Glutamatergic neuron (in vitro differentiated cells): ENCODE measurements at regions not wholly inside any gene's neighbourhood (a gene's known extent, or its start where the extent isn't known, plus 50 kb on each side); places are given as distances from the start of the nearest gene placed in this dataset.

ENCODE experiments used
- DNase-seq: peaks from one replicate; pipeline ENCODE4 v3.0.0; 2022
- H3K27ac Mint-ChIP-seq: one replicate; pipeline ENCODE4 v1.8.0; 2020; ENCODE audit warnings: mild to moderate bottlenecking, mixed read lengths, inconsistent platforms; ENCODE audit not compliant: unreplicated experiment
- H3K27me3 Mint-ChIP-seq: one replicate; pipeline ENCODE4 v1.8.0; 2020; ENCODE audit warnings: mild to moderate bottlenecking, moderate library complexity, mixed read lengths, inconsistent platforms; ENCODE audit not compliant: unreplicated experiment
- H3K36me3 Mint-ChIP-seq: one replicate; pipeline ENCODE4 v1.8.0; 2020; ENCODE audit warnings: mild to moderate bottlenecking, mixed read lengths, inconsistent platforms; ENCODE audit not compliant: unreplicated experiment
- H3K4me1 Mint-ChIP-seq: one replicate; pipeline ENCODE4 v1.8.0; 2020; ENCODE audit warnings: mild to moderate bottlenecking, low read depth, mixed read lengths, inconsistent platforms; ENCODE audit not compliant: unreplicated experiment
- H3K4me3 Mint-ChIP-seq: one replicate; pipeline ENCODE4 v1.8.0; 2020; ENCODE audit warnings: mild to moderate bottlenecking, mixed read lengths, inconsistent platforms; ENCODE audit not compliant: unreplicated experiment
- H3K9me3 Mint-ChIP-seq: one replicate; pipeline ENCODE4 v1.8.0; 2020; ENCODE audit warnings: mild to moderate bottlenecking, moderate library complexity, mixed read lengths, inconsistent platforms; ENCODE audit not compliant: unreplicated experiment
- CTCF ChIP-seq: fragments of 200-600 bp; sonication (generic); IDR thresholded peaks from one replicate; pipeline ENCODE4 v1.5.0; 2021; ENCODE audit not compliant: partially characterized antibody, unreplicated experiment

GRCh38 chr1:98260412-98260811 is 339.6 kb upstream of the DPYD start:
- no peak overlapping the region for H3K4me3 Mint-ChIP-seq
- H3K9me3 Mint-ChIP-seq = no peaks in the 10 kb centered on the region
- no peaks in the 10 kb centered on the region for H3K4me1 Mint-ChIP-seq
- DNase-seq = no peak
- TF ChIP-seq CTCF = no peak
- no peak overlapping the region for H3K27ac Mint-ChIP-seq
- H3K27me3 Mint-ChIP-seq = no peaks in the 10 kb centered on the region
- H3K36me3 Mint-ChIP-seq = peaks cover 4% of the 10 kb centered on the region

- H3K27ac Mint-ChIP-seq = no peak overlapping the region
- H3K4me1 Mint-ChIP-seq = no peaks in the 10 kb centered on the region
- DNase-seq = no peak
- TF ChIP-seq CTCF = no peak
- no peaks in the 10 kb centered on the region for H3K9me3 Mint-ChIP-seq
- no peaks in the 10 kb centered on the region for H3K27me3 Mint-ChIP-seq
- H3K4me3 Mint-ChIP-seq = no peak overlapping the region
- peaks cover 4% of the 10 kb centered on the region for H3K36me3 Mint-ChIP-seq
Measured at GRCh38 chr1:98256700-98257099, 335.9 kb upstream of the DPYD start.

GRCh38 chr1:98253145-98253544 is 332.3 kb upstream of the DPYD start:
- H3K9me3 Mint-ChIP-seq = peaks cover 4% of the 10 kb centered on the region
- H3K4me1 Mint-ChIP-seq = no peaks in the 10 kb centered on the region
- H3K36me3 Mint-ChIP-seq = peaks cover 4% of the 10 kb centered on the region
- no peak overlapping the region for H3K27ac Mint-ChIP-seq
- no peak for DNase-seq
- H3K4me3 Mint-ChIP-seq = no peak overlapping the region
- no peak for TF ChIP-seq CTCF
- H3K27me3 Mint-ChIP-seq = no peaks in the 10 kb centered on the region

GRCh38 chr1:98251497-98251896 is 330.7 kb upstream of the DPYD start:
- no peak overlapping the region for H3K4me3 Mint-ChIP-seq
- H3K27ac Mint-ChIP-seq = no peak overlapping the region
- no peaks in the 10 kb centered on the region for H3K27me3 Mint-ChIP-seq
- peaks cover 1% of the 10 kb centered on the region for H3K36me3 Mint-ChIP-seq
- H3K4me1 Mint-ChIP-seq = no peaks in the 10 kb centered on the region
- no peak for TF ChIP-seq CTCF
- H3K9me3 Mint-ChIP-seq = peaks cover 4% of the 10 kb centered on the region
- DNase-seq = no peak

GRCh38 chr1:98232678-98233077 is 311.8 kb upstream of the DPYD start:
- peaks cover 12% of the 10 kb centered on the region for H3K36me3 Mint-ChIP-seq
- no peaks in the 10 kb centered on the region for H3K4me1 Mint-ChIP-seq
- no peak overlapping the region for H3K4me3 Mint-ChIP-seq
- TF ChIP-seq CTCF = no peak
- DNase-seq = no peak
- H3K27me3 Mint-ChIP-seq = peaks cover 5% of the 10 kb centered on the region
- H3K27ac Mint-ChIP-seq = no peak overlapping the region
- H3K9me3 Mint-ChIP-seq = peaks cover 1% of the 10 kb centered on the region
